Occipital lobe (tissue), 2 donors: ENCODE measurements at regions not wholly inside any gene's neighbourhood (a gene's known extent, or its start where the extent isn't known, plus 50 kb on each side); places are given as distances from the start of the nearest gene placed in this dataset. TPM values are rescaled to one million over a fixed set of nuclear protein-coding genes. Genes with fewer than 3 reads are reported as not detected.

ENCODE experiments used
- DNase-seq: peaks from one replicate; lab custom pipeline; 2025; lab: John Stamatoyannopoulos, UW
- small RNA-seq: library from RNA; depleted of rRNA; stranded (forward); fragments of <200 nt; gene quantifications from one replicate; pipeline ENCODE3, GENCODE V24; 2014

DNA sequence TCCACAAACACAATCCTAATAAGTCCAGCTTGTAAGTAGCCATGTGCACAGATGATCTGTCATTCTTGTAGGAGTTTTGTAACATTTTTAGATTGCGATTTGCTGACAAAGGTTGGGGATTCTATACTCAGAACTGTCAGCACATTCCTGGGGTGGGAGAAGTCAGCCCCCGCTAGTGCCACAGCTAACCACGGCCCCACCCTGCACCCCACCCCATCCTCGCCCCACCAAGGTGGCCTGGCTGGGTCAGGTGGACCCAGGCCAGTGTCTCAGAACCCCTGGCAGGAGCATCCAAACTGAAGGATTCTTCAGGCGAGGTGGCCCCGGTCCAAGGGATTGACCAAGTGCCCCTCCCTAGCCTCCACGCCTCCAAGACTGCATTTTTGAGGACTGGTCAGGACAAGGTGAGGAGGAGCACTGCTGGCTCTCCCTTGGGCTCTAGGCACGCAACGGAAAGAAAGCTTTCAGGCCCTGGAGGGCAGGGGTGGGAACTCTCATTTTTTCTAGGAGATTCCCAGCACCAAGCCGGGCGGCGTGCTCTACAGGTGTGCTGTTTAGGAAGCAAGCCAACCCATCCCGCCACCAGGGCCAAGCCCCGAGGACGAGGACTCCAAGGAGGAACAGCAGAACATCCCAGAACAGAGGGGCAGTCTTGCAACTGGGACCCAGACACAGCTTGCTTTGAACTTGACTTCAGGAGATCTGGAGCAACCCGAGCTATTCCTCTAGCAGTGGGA is 172.8 kb downstream of the BCL11B start:
- DNase-seq, result no peak

DNA sequence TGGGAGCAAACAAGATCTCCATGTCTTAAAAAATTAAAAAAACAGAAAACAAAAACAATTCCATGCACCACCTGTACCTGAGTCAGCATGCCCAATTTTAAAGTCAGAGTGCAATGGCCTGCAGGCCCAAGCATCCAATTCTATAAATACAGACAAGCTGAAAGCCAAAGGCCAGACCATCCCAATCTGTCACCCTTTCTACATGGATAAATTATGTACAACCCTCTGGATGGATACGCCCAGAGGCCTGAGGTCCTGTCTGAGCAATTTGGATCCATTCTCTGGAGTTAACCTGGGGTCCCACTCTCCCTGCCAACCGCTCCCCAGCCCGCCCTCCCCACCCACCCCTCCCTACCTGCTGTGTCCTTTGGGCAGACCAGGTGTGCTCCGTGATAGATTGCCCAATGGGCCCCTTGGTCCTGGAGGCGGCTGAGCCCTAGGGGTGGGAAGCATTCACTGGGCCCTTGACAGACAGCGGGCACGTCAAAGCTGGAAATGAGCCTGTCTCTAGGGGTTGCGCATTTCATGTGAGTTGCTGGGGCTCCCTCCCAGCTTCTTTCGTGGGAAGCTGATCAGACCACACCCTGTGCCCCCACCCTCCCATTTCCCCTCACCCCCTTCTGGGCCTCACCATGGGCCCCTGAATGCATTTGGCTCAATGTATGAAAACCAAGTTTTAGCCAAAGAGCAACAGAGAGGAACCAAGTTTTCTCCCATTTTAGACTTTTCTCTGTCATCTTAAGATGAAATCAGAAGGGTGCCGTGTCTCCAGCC is 171.3 kb downstream of the BCL11B start:
- no peak for DNase-seq

DNA sequence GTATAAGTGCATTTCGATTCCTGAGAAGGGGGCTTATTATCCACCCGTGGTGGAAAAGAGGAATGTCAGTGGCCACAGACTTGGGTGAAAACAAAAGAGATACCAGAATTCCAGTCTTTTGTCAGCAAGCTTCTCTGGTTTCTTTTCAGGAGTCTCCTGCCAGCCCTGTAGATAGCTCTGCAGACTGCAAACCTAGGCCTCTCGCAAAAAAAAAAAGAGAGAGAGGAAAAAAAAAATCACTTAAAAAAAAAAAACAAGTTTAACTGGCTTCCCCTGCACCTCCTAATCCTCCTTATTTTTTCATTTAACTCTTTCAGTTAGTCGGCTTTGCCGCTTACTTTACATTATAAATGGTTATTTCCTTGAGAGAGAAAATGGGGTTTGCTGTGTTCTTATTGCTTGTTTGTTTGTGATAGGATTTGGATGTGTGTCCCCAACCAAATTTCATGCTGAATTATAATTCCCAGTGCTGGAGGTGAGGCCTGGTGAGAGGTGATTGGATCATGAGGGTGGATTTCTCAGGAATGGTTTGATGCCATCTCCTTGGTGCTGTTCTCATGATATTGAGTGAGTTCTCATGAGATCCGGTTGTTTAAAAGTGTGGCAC is 170.0 kb downstream of the BCL11B start:
- DNase-seq, result no peak

DNA sequence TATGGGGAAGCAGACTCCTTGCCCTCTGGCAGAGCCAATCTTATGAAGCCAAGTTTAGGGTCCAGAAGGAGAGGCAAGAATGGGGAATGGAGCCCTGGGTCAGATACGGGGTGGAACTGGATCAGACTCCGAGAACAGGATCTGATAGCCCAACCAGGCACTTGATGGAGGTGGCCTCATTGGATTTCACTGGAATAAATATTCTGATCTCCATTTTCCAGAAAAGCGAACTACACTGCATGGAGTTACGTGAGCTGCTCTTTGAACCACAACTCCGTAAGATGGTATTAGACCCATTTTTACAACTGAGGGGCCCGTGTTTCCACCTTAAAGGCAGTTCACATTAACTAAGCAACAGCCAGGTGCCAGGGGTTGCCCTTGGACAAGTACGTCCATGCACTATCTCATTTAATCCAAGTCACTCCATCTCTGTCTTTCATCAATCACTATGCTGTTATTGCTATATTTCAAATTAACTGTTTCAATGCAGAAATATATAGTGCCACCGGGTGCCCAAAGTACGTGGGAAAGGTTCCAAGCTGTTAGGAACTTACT is 155.2 kb downstream of the BCL11B start:
- DNase-seq, result no peak

DNA sequence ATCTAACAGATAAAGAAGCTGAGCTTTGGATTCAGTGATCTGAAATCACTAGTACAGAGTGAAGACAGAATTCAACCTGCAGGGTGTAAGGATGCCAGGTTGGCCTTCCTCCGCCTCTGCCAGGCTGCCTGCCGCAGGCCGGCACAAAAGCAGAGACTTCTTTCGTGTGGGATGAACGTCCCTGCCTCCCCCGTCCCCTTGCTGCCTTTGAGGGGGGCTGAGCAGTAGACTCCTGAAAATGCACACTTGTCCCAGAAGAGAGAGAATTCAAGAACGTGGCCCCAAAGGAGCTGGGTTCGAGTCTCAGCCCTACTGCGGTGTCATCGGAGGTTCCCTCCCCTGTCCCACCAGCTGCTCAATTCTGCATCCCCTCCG is 154.3 kb downstream of the BCL11B start:
- no peak for DNase-seq

DNA sequence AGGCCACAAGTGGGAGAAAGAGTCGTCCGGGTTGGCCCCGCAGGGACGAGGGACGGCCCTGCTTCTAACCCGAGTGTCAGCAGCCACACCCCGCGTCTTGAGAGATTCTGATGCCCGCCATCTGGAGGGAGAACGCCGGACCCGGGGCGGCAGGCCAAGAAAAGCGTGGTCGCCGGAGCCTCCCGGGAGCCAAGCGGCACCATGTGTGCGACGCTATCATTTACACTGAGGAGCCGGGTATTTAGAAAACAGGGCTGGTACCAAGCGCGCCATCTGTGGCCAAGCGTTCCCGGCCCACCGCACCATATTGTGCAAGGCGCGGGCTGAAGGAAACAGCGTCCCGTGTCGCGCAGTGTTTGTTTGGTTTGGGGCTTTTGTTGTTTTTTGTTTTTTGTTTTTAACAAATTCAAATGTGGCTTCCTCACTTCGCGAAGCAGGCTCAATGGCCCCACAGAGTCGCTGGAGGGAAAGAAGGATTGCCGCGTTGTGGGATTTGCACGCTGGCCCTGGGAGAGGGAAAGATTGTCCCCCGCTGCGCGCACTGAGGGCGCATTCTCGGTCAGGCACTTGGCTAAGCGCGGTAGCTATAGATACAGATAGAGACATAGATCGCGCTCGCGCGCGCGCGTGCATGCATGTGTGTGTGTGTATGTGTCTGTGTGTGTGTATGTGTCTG is 153.8 kb downstream of the BCL11B start:
- no peak for DNase-seq

DNA sequence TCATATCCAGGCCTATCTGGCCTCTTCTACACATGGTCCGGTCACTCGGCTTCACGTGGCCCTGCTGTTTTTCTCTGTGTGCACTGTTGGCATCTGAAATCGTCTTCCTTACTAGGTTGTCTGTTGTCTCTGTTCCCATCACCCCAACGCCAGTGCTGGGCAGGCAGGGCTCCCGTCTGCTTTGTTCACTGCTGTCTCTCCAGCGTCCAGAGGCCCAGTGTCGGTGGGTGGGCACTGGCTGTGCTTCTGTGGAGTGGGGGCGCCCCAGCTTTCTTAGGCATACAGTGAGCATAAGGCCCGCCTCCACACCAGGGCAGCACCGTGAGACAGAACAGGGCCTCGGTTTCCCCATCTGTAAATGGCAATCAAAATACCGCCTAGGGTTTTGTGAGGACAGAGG is 153.1 kb downstream of the BCL11B start:
- no peak for DNase-seq

Small RNA genes in the stretch of these regions (small RNA-seq; reads per million reads assigned to genes)
- gene AL162151.2 (not detected), gene RN7SL714P (not detected)
